ENCODE measurements at regions not wholly inside any gene's neighbourhood (a gene's known extent, or its start where the extent isn't known, plus 50 kb on each side); places are given as distances from the start of the nearest gene placed in this dataset.
"Not testable (repeated sequence)": the region's sequence is repeated elsewhere in the genome, so short reads cannot be mapped to it uniquely, and the experiment has no call there.

DNA sequence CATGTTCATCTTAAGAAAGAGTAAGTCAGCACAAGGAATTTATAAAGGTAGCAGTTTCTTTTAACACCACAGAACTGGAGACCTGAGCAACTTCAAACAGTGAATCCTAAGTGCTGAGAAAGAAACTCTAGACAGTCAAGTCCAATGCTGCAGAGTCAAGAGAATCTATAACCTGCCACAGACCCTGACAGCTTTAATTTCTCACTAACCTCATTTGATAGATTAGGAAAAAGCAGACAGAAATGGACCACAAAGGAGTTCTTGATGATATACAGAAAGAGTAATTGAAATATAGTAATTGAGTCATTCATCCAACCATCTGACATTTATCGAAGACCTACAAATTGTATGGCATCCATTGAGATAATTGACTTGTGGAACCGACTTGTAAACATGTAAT lies 847.0 kb downstream of the SORCS1 start:
- DNase-seq = no peak
- in situ Hi-C loops (cut with HindIII; ENCODE audit: low pct_ligation_motif_present, low pct_unique_long_range_greater_than_20kb, low sequenced_read_pairs) = no loop called here

DNA sequence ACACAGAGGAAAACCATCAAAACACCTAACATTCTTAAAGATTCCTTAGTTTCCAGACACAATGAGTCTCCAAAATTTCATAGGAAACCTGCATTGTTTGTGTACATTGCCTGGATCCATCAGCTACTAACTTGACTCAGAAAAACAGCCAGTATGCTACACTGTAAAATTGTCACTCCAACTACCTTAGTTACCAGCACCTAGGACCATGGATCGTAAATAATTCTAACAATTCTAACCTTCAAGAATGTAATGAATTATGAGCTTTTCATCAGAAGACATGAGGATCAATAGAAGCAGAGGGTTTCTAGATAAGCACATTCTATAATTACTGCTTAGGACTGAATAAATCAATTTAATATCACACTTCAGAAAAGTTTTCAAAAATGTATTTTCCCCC lies 851.5 kb downstream of the SORCS1 start:
- DNase-seq = no peak
- in situ Hi-C loops (cut with HindIII; ENCODE audit: low pct_ligation_motif_present, low pct_unique_long_range_greater_than_20kb, low sequenced_read_pairs) = no loop called here

DNA sequence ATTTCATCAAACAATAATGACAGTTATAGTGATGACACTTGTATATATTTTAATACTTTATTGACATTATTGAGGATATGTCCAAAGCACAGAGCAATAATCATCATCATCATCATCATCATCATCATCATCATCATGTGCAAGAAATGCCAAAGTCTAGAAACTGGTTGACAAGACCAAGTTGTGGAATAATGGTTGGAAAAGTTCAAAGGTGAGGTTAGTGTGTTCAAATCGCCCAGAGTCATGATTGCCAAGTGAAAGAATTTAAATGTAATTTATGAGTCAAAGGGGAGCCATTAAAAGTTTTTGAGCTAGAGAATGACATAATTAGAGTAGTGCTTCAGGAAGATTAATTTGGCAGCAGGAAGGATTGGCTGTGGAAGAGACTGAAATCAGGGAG lies 852.4 kb downstream of the SORCS1 start:
- in situ Hi-C loops (cut with HindIII; ENCODE audit: low pct_ligation_motif_present, low pct_unique_long_range_greater_than_20kb, low sequenced_read_pairs) = no loop called here
- no peak for DNase-seq

DNA sequence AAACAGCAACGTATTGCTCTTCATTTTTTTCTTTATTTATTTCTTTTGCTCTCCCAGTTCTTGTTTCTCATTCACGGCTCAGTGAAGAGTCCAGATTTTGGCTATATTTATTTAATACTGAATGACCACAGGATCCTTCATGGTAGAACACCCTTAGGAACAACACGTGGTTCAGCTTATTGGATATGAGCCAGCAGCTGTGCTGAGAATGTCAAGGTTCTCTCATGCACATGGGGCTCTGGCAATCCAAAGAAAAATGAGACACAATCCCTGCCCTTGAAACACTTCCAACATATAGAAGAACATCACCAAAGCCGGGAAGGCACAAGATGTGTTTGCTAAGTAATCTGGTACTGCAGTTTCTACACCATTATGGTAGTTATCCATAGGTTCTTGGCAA lies 852.9 kb downstream of the SORCS1 start:
- in situ Hi-C loops (cut with HindIII; ENCODE audit: low pct_ligation_motif_present, low pct_unique_long_range_greater_than_20kb, low sequenced_read_pairs) = no loop called here
- DNase-seq = no peak

DNA sequence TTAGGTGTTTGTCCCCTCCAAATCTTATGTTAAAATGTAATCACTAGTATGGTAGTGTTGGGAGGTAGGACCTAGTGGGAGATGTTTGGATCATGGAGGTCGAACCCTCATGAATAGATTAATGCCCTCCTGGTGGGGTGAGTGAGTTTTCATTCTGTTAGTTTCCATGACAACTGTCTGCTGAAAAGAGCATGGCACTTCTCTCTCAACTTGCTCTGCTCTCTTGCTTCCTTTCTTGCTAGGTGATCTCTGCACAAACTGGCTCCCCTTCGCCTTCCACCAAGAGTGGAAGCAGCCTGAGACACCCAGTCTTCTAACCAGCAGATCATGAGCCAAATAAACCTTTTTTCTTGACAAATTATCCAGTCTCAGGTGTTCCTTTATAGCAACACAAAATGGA lies 853.9 kb downstream of the SORCS1 start:
- DNase-seq = no peak
- in situ Hi-C loops (cut with HindIII; ENCODE audit: low pct_ligation_motif_present, low pct_unique_long_range_greater_than_20kb, low sequenced_read_pairs) = no loop called here

DNA sequence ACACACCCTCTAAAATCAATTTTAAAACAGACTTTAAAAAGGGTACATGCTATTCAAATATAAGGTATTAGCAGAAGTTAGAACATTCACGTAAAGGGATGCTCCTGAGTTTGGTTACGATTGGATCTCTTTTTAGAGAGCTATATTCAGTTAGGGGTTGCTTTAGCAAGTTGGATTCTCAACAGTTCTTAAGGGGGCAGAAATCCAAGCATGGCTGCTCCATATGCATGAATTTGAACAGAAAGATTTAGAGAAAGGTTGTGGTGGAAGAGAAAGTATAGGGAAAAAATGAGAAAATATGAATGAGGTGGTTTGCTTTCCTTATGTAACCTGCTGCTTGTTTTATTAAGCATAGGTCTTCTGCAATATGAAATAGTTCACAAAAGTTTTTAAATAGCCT lies 855.1 kb downstream of the SORCS1 start:
- DNase-seq = no peak
- in situ Hi-C loops (cut with HindIII; ENCODE audit: low pct_ligation_motif_present, low pct_unique_long_range_greater_than_20kb, low sequenced_read_pairs) = no loop called here

DNA sequence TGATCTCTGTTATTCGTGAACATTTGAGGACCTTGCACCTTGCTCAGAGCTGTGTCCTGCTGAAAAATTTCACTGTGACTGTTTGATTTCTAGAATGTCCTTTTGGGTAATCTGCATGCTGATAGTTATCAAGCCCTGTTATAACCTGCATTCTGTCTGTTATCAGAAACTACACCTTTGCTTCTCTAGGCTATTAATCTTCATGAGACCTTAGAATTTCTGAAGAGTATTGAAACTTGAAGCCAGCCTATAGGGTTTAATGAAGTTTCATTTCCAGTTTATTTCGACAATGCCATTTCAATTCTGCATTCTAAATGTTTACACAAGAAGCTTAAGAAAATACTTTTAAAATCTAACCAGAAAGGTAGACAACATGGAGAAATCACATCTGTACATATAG lies 856.2 kb downstream of the SORCS1 start:
- in situ Hi-C loops (cut with HindIII; ENCODE audit: low pct_ligation_motif_present, low pct_unique_long_range_greater_than_20kb, low sequenced_read_pairs) = no loop called here
- no peak for DNase-seq

DNA sequence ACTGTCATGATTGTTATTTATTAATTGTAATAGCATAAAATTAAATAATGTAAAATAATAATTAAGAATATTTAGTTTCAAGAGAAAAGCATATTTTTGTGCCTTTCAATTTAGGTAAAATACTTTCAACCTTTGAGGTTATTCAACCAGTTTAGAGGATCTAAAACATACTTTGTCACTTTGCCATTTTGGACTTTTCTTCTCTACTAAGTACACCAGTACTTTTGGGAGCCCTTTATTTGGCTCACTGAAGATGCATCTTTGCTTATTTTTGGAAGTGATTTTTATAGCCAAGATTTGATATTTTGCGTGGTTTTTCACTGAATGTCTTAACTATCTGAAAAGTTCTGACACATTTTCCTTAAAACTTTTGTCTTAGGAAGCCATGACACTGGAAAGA lies 860.5 kb downstream of the SORCS1 start:
- in situ Hi-C loops (cut with HindIII; ENCODE audit: low pct_ligation_motif_present, low pct_unique_long_range_greater_than_20kb, low sequenced_read_pairs) = no loop called here
- DNase-seq = no peak

DNA sequence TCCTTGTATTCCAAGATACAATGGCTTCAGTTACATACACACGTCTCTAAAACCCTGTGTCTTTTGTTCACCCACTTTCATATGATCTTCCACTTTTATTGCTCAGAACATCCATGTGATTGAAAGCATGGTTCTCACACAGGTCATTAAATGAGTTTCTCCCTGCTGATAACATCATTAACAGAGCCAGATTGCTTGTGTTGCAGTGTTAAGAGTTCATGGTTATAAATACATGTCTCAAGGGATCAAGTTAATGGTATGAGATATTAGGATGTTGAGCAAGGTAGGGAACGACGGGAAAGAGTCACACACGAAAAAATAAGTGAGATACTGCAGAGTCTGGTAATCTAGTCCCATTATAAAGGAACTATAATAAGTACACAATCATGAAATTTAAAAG lies 861.5 kb downstream of the SORCS1 start:
- DNase-seq = no peak
- in situ Hi-C loops (cut with HindIII; ENCODE audit: low pct_ligation_motif_present, low pct_unique_long_range_greater_than_20kb, low sequenced_read_pairs) = no loop called here

DNA sequence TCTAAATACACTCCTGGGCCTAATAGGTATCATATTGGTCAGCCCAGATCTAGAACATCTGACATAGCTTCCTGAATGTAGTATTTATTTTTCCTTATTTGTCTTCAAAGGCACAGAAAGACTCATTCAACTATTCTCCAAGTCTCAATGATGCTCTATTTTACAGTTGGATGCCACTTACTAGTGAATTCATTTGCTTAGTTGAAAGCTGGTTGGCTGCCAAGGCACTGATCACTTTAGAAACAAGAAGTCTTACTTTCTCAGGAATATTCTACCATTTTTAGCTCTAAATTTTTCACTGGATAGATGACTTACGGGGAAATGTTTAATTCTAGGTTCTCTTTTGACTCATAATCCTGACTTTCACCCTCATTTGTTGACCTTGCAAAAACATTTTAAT lies 863.4 kb downstream of the SORCS1 start:
- in situ Hi-C loops (cut with HindIII; ENCODE audit: low pct_ligation_motif_present, low pct_unique_long_range_greater_than_20kb, low sequenced_read_pairs) = no loop called here

DNA sequence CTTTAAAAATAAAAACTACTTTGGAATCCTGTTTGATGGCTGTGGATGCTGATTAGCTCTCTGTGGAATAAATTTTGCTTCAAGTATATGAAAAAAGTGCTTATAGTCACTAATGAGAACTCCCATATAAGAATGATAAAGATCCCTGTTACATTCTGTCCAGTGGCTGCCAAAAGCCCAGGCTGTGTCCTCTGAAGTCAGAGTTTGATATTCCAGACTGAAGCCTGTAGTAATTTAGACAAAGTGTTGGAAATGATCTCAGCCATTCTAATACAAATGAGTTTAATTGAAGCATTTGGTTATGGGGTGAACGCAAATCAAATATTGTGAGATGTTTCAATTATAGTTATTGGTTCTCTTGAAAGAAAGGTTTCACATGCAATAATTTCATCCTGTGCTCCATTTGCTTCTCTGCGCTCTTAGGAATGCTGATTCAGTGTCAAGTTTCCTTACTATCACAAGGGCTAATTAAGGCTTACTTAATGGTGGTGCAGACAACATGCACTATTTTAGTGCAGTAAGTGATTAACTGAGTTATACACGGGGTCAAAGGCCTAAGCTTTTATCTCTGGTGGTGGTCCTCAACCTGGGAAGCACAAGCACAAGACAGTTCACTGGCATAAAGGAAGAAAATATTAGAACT lies 867.6 kb downstream of the SORCS1 start:
- in situ Hi-C loops (cut with HindIII; ENCODE audit: low pct_ligation_motif_present, low pct_unique_long_range_greater_than_20kb, low sequenced_read_pairs) = no loop called here

More for the DNA sequence above, 863.4 kb downstream of the SORCS1 start:
- no peak for DNase-seq

DNA sequence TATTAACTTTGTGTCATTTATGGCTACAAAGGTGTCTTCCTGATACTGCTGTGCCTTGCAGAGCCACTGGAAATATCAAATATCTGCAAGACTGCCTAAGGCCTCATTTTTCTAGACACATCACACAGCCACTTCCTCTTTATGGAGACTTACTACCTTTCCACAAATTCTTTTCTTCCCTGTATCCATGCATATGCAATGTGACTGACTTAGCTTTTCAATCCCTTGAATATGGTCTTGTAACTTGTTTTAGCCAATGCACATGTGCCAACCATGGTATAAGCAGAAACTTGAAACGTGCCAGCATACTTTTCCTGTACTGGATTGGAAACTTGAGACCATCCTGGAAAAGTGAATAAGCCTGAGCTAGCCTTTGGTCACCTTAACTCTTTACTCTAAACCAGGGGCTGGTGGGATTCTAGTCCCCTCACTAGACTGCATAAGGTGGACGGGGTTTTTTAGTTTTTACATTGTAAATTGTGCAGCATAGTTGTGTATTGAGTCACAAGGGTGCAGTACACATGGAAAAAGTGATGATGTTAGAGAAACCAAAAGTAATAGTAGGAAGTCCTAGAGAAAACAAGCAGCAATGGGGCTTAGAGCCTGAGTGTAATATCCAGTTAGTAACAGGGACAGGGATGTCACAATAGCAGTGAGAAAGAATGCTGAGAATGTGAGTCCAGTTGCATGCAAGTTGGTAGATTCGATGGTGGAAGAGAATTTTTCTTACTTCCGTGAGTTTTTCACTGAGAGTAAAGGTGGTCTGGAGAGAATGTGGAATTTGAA lies 879.5 kb downstream of the SORCS1 start:
- in situ Hi-C loops (cut with HindIII; ENCODE audit: low pct_ligation_motif_present, low pct_unique_long_range_greater_than_20kb, low sequenced_read_pairs) = no loop called here
- no peak for DNase-seq

More for the DNA sequence above, 867.6 kb downstream of the SORCS1 start:
- DNase-seq = no peak

DNA sequence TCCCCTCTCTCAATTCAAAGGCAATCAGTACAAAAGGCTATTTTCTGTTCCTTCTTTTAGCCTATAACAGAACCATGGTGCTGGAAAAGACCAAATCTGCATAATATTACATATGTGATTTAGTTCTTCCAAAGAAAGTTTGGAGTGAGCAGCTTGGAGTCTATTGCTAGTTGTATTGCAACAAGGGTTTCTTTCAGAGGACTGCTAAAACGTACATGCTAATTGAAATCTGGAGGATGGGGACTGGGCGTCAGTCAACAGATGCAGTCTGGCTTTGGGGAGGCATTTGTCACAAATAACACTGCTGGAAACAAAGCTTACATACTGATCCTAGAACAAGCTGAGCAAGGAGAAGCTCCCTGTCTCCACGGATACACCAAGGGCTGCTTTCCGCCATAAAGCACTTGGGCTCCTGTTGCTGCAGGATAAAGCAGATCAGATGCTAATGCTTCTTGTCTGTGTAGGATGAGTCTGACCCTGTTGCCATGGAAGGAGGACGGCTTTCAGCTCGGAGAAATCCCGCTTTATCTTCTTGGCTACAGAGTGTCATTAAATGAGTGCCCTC lies 883.5 kb downstream of the SORCS1 start:
- no peak for DNase-seq
- in situ Hi-C loops (cut with HindIII; ENCODE audit: low pct_ligation_motif_present, low pct_unique_long_range_greater_than_20kb, low sequenced_read_pairs) = no loop called here

DNA sequence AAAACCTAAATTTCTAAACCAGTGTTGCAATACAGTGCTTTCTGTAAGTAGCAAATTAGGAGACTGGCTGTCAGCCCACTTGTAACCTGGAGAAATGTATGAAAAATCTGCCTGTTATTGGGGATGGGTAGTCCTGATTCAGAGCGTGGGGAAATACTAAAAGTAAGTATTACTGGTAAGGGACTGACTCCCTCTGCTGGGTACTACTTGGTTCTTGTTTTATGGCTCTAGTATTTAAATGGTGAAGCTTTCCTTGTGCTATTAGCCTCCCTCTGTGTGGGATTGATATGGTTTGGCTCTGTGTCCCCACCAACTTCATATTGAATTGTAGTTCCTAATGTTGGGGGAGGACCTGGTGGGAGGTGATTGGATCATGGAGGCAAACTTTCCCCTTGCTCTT lies 886.1 kb downstream of the SORCS1 start:
- in situ Hi-C loops (cut with HindIII; ENCODE audit: low pct_ligation_motif_present, low pct_unique_long_range_greater_than_20kb, low sequenced_read_pairs) = no loop called here
- DNase-seq = no peak

DNA sequence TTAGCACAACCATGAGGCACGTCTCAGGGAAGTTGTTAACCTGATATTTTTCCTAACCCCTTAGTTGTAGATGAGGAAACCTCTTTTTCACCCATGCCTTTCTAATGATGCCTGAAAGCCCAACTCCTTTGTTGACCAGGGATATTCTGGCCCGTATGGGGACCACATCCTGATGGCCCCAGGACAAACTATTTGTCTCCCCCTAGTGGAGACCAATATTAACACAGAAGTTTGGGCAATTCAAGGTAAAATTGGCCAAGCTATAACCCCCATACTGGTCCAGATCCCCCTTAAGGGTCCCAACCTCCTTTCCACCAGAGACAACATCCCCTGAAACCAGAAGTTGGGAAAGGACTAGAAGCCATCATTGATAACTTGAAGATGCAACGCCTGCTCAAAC lies 893.3 kb downstream of the SORCS1 start:
- in situ Hi-C loops (cut with HindIII; ENCODE audit: low pct_ligation_motif_present, low pct_unique_long_range_greater_than_20kb, low sequenced_read_pairs) = no loop called here
- DNase-seq = no peak

DNA sequence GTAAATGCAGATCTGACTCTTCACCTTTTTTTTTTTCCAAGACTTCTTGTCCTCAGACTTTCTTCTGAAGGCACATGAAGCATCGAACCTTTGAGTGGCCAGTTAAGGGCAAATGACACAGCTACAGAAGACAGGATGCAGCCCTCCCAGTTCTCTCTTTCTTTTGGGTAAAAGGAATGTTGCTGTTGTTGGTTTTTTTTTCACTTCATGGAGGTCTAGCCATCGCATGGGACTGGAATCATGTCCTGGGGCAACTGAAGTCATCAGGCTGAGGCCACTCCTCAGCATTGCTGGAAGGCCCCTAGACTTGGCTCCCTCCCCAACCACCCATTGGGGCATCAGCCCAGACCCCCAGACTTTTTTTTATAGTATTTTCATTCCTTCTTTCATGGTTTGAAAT lies 896.5 kb downstream of the SORCS1 start:
- no peak for DNase-seq
- in situ Hi-C loops (cut with HindIII; ENCODE audit: low pct_ligation_motif_present, low pct_unique_long_range_greater_than_20kb, low sequenced_read_pairs) = no loop called here

DNA sequence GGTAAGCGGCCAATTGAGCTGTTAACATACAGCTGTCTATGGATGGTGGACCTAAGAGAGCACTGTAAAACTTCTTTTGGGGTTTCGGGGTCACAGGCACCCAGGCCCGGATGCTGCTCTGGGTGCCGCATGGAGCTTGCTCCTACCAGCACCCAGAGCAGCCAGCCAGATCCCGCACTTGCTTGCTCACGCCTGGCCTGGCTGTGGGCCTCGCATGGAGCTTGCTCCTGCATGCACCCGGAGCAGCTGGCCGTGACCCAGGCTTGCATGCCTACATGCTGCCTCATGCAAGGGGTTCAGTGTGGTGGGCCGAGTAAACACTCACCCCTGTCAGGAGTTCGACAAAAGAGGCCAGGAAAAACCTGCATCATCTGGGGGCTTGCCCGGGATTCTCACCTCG lies 896.9 kb downstream of the SORCS1 start:
- in situ Hi-C loops (cut with HindIII; ENCODE audit: low pct_ligation_motif_present, low pct_unique_long_range_greater_than_20kb, low sequenced_read_pairs) = no loop called here
- no peak for DNase-seq

DNA sequence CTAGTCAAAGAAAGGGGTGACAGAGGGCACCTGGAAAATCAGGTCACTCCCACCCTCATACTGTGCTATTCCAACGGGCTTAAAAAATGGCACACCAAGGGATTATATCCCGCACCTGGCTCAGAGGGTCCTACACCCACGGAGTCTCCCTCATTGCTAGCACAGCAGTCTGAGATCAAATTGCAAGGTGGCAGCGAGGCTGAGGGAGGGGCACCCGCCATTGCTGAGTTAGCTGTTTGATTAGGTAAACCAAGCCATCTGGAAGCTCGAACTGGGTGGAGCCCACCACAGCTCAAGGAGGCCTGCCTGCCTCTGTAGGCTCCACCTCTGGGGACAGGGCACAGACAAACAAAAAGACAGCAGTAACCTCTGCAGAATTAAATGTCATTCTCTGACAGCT lies 907.1 kb downstream of the SORCS1 start:
- in situ Hi-C loops (cut with HindIII; ENCODE audit: low pct_ligation_motif_present, low pct_unique_long_range_greater_than_20kb, low sequenced_read_pairs); DNase-seq: not testable (repeated sequence)

DNA sequence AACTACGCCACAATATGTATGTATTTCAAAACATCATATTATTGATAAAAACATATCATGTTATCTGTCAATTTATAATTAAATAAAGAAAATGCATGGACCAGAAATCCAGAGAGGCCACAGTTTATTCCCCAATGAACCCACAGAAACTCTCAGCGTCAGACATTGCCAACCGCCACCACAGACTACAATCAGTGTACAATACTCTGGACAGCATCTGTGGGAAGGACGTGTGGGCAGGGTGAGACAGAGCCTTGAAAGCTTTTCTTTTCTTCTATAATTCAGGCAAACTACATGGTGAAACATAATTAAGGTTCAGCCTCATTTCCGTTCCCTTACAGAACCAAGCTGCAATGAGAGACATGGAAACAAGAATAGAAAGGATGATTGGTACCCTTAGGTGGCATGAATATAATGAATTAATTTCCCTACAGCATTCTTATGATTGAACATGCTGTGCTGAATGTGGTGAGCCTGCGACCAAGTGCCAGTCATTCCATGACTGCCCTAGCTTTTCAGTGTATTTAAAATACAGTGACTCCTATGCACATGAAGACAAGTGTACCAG lies 909.3 kb downstream of the SORCS1 start:
- DNase-seq = no peak
- in situ Hi-C loops (cut with HindIII; ENCODE audit: low pct_ligation_motif_present, low pct_unique_long_range_greater_than_20kb, low sequenced_read_pairs) = no loop called here

DNA sequence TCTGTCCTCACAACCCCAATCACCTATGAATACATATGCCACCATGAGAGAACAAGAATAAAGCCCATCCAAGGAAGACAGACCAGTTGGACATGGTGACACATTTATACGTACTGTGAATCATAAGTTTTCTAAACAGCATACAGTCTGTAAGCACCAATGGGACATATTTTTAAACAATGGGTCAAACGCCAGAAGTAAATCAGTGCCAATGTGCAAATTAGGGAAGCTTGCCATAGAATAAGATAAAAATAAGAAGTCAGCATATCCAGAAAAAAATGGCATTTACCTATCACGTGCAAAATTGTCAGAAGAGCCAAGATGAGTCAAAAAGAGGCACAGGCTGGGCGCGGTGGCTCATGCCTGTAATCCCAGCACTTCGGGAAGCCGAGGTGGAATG lies 910.4 kb downstream of the SORCS1 start:
- DNase-seq = no peak
- in situ Hi-C loops (cut with HindIII; ENCODE audit: low pct_ligation_motif_present, low pct_unique_long_range_greater_than_20kb, low sequenced_read_pairs) = no loop called here

All from ACHN (cell line).